Tibial nerve (tissue), 4 donors: ENCODE measurements at regions not wholly inside any gene's neighbourhood (a gene's known extent, or its start where the extent isn't known, plus 50 kb on each side); places are given as distances from the start of the nearest gene placed in this dataset.

Experiments
- DNase-seq, 2 donors: peaks; one replicate each; pipeline ENCODE4 v3.0.0-alpha.2; 2019; ENCODE audit warnings: low spot score in 2 of 2
- H3K27ac ChIP-seq, 4 donors: fragments of 200-600 bp; sonication (generic) in 3 of 4; one replicate each; pipeline ENCODE4 v1.5.1; 2017 to 2019; ENCODE audit warnings: mild to moderate bottlenecking in 1 of 4
- H3K27me3 ChIP-seq, 2 donors: fragments of 200-600 bp; sonication (generic) in 1 of 2; one replicate each; pipeline versions ENCODE4 v1.5.1 to v1.6.0; 2017 to 2019
- H3K36me3 ChIP-seq, 3 donors: fragments of 200-600 bp; sonication (generic); one replicate each; pipeline ENCODE4 v1.5.1; 2018 to 2019
- H3K4me1 ChIP-seq, 4 donors: fragments of 200-600 bp; sonication (generic) in 3 of 4; one replicate each; pipeline ENCODE4 v1.5.1; 2017 to 2019
- H3K4me3 ChIP-seq, 4 donors: fragments of 200-600 bp; sonication (generic) in 3 of 4; one replicate each; pipeline ENCODE4 v1.5.1; 2017 to 2019; ENCODE audit warnings: mild to moderate bottlenecking in 1 of 4, moderate library complexity in 1 of 4
- H3K9me3 ChIP-seq, 4 donors: fragments of 200-600 bp; sonication (generic) in 3 of 4; one replicate each; pipeline ENCODE4 v1.5.1; 2017 to 2019
- EP300 ChIP-seq, 2 donors: sonication (generic); formaldehyde crosslinking; IDR thresholded peaks; one replicate each; pipeline ENCODE4 v1.6.1; 2017; ENCODE audit warnings: antibody characterized with exemption in 2 of 2, mild to moderate bottlenecking in 1 of 2
- POLR2A ChIP-seq, 2 donors: fragments of 450-650 bp; IDR thresholded peaks; one replicate each; pipeline ENCODE4 v1.6.1; 2017; ENCODE audit warnings: antibody characterized with exemption in 2 of 2, mild to moderate bottlenecking in 2 of 2, moderate library complexity in 2 of 2
- WGBS, 2 donors: methylation state at CpG; one replicate each; pipeline ENCODE4 v1.1.5; 2018; 5-methylcytosine and 5-hydroxymethylcytosine counted together
- TF ChIP-seq, protein P1 (sequence below), 5 experiments: fragments of 200-600 bp in 3 of 5; fragments of 450-650 bp in 2 of 5; sonication (generic) in 3 of 5; IDR thresholded peaks; one replicate each; pipeline ENCODE4 v1.5.1; 2016 to 2019; ENCODE audit warnings: antibody characterized with exemption in 5 of 5, mild to moderate bottlenecking in 3 of 5, moderate library complexity in 2 of 5

DNA sequence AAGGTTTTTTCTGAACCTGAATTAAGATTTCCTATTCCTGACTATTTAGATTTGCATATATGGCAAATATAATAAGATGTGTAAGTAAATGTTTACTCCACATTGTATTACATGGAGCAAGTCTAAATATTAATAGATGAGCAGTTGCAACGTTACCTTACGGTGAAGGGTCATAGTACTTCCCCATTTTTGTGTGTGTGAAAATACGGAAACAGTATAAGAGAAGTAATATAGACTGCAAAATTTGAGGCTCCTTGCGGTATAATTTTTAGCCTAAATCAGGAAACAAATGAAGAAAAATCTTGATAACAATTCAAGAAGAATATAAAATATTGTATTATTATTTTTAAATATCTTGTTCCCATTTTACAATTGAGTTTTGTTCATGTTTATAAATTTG is 434.2 kb downstream of the GRB14 start:
- Histone ChIP-seq H3K27ac (no peak overlapping the region), H3K27me3 (no peaks in the 10 kb centered on the region), H3K4me3 (no peak overlapping the region), H3K4me1 (no peaks in the 10 kb centered on the region), H3K36me3 (no peaks in the 10 kb centered on the region), H3K9me3 (peaks cover 0 to 15% (median 0%) of the 10 kb centered on the region in 4 donors)
- TF ChIP-seq EP300 (IDR thresholded peaks at IDR 0.05) = no peak
- 76 to 85% methylated on average over 4 of the region's 4 CpGs for WGBS, 2 donors
- no peak for DNase-seq

DNA sequence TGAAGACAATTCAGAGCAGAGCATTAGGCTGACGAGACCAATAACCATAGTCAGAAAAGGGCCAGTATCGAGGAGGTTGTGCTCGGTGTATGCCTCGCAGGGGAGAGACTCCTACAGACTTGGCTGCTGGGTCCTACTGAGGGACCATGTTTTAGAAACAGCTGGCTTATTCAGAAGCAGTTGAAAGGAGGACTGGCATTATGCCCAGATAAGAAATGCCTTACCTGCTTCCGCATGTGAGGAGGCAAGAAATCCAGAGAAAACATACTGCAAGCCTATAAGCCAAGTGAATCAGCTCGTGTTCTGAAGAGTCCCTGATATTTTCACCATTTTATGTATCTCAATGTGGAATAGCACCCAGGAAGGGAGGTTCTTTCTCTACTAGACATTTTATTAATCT is 434.7 kb downstream of the GRB14 start:
- Histone ChIP-seq H3K27ac (no peak overlapping the region), H3K4me3 (no peak overlapping the region), H3K36me3 (no peaks in the 10 kb centered on the region), H3K4me1 (no peaks in the 10 kb centered on the region), H3K9me3 (peaks cover 0 to 15% (median 0%) of the 10 kb centered on the region in 4 donors), H3K27me3 (no peaks in the 10 kb centered on the region)
- no peak for TF ChIP-seq EP300 (IDR thresholded peaks at IDR 0.05)
- TF ChIP-seq, protein P1, sequence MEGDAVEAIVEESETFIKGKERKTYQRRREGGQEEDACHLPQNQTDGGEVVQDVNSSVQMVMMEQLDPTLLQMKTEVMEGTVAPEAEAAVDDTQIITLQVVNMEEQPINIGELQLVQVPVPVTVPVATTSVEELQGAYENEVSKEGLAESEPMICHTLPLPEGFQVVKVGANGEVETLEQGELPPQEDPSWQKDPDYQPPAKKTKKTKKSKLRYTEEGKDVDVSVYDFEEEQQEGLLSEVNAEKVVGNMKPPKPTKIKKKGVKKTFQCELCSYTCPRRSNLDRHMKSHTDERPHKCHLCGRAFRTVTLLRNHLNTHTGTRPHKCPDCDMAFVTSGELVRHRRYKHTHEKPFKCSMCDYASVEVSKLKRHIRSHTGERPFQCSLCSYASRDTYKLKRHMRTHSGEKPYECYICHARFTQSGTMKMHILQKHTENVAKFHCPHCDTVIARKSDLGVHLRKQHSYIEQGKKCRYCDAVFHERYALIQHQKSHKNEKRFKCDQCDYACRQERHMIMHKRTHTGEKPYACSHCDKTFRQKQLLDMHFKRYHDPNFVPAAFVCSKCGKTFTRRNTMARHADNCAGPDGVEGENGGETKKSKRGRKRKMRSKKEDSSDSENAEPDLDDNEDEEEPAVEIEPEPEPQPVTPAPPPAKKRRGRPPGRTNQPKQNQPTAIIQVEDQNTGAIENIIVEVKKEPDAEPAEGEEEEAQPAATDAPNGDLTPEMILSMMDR (IDR thresholded peaks at IDR 0.05) = no peak
- no peak for TF ChIP-seq POLR2A (IDR thresholded peaks at IDR 0.05)
- no peak for DNase-seq
- 64 to 80% methylated on average over 6 of the region's 6 CpGs for WGBS, 2 donors

DNA sequence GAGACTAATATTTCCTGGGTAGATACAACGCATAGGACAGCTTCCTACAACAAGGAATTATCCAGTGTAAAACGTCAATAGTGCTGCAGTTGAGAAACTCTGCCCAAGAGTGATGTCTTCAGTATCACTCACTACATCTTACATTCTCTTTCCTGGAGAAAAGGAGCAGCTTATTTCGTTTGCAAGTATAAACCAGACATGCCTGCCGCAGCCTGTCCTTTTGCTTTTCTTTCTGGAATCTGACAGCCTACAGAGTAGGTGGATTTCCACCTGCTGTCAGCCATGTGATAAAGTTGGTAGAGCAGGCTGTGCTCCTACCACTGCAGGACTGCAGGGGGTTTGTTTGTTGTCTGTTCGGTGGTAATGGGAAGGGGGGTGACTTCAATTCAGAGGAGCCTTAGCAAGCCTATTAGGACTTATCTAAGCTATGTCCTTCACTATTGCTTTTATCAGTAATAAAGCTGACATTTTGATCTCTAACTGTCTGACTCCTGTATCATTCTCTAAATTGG is 439.1 kb downstream of the GRB14 start:
- peaks cover 0 to 5% (median 0%) of the 10 kb centered on the region in 4 donors for H3K9me3 ChIP-seq
- no peak overlapping the region for H3K4me3 ChIP-seq
- no peak overlapping the region for H3K27ac ChIP-seq
- no peak for DNase-seq
- WGBS, 2 donors = 52 to 53% methylated on average over 5 of the region's 5 CpGs
- H3K36me3 ChIP-seq = no peaks in the 10 kb centered on the region
- H3K27me3 ChIP-seq = no peaks in the 10 kb centered on the region
- TF ChIP-seq, protein P1 (IDR thresholded peaks at IDR 0.05) = no peak
- TF ChIP-seq POLR2A (IDR thresholded peaks at IDR 0.05) = no peak
- no peak for TF ChIP-seq EP300 (IDR thresholded peaks at IDR 0.05)
- no peaks in the 10 kb centered on the region for H3K4me1 ChIP-seq

DNA sequence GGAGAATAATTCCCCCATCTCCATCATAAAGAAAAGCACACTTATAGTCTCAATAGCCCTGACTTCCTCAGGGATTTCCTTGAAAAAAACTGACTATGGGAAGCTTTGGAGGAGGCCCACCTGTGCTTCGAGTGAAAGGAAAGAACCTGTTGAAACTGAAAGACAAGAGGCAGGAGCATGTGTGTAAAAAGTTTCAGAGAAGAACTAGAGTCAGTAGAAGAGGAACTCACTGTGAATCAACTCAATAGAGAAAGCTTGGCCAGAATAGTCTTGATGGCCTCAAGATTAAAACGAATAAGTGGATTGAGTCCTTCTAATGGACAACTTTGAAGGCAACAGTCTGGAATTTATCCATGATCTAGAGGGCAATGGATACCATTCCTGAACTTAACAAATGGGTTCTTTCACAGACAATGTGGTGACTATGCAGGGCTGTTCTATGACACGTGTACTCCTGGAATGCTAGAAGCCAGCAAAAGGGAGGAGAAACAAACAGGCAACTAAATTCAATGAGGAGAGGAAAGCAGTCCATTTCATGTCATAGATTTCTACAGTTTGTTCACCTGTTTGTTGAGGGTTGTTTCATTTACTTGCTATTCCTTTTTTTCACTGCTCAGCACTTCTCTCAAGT is 442.3 kb downstream of the GRB14 start:
- no peak for DNase-seq
- Histone ChIP-seq H3K27ac (no peak overlapping the region), H3K36me3 (no peaks in the 10 kb centered on the region), H3K9me3 (peaks cover 0 to 24% (median 0%) of the 10 kb centered on the region in 4 donors), H3K4me3 (no peak overlapping the region), H3K4me1 (no peaks in the 10 kb centered on the region), H3K27me3 (no peaks in the 10 kb centered on the region)
- TF ChIP-seq EP300 (IDR thresholded peaks at IDR 0.05) = no peak
- TF ChIP-seq POLR2A (IDR thresholded peaks at IDR 0.05) = no peak
- TF ChIP-seq, protein P1 (IDR thresholded peaks at IDR 0.05) = no peak
- WGBS, 2 donors = 58 to 61% methylated on average over 3 of the region's 3 CpGs

DNA sequence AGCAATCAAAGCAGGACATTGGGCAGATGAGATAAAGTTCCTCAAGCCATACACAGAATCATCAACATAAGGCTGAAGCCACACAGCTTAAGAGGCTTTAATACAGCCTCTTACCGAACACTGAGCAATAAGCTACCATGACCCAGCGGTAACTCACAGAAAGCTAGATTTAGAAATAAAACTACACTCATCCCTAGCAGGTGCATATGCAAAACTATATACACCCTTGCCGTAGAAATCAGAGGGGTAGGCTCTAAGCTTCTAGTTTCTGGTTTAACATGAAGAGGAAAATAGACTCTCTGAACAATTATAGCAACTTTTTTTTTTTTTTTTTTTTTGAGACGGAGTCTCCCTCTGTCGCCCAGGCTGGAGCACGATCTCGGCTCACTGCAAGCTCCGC is 428.8 kb upstream of the FIGN start:
- H3K4me3 ChIP-seq = no peak overlapping the region
- H3K27me3 ChIP-seq = no peaks in the 10 kb centered on the region
- 93 to 97% methylated on average over 8 of the region's 8 CpGs for WGBS, 2 donors
- H3K4me1 ChIP-seq = no peaks in the 10 kb centered on the region
- no peak overlapping the region for H3K27ac ChIP-seq
- no peak for DNase-seq
- no peaks in the 10 kb centered on the region for H3K36me3 ChIP-seq
- TF ChIP-seq EP300 (IDR thresholded peaks at IDR 0.05) (no peak), POLR2A (IDR thresholded peaks at IDR 0.05) (no peak)
- TF ChIP-seq, protein P1 (IDR thresholded peaks at IDR 0.05) = no peak
- H3K9me3 ChIP-seq = no peaks in the 10 kb centered on the region
